GM21390 (cell line): ENCODE measurements at regions not wholly inside any gene's neighbourhood (a gene's known extent, or its start where the extent isn't known, plus 50 kb on each side); places are given as distances from the start of the nearest gene placed in this dataset.

Source experiments
- ATAC-seq: cut with Tn5 transposase; IDR thresholded peaks from one replicate; pipeline ENCODE4 v1.9.1; 2021; ENCODE audit not compliant: unreplicated experiment

DNA sequence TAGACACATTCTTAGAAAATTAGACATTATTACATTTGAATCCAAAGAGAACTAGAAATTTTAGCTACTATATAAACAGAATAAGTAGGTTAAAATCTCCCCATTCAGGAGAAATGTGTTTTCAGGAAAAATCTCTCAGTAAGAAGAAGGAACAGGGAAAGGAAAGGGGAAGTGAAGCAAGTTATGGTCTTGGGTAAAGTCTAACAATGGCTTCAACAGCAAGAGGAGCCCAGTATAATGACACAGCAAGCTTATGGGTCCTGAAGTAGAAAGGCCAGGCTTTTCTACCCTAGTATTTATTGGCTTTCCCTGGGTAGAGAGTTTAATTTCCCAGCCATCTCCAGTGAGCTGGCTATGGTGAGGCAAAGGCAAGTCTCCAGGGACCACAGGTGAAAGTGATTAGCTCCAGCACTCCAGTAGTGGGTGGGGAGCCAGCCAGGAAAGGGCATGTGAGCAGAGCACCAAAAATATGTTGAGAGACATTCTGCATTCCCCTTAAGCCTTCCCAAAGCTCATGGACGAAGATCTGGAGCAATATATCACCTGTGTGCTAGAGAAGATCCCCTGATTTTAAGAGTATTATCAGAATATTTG, 981.7 kb downstream of the NR2F1-AS1 start:
- no peak for ATAC-seq

DNA sequence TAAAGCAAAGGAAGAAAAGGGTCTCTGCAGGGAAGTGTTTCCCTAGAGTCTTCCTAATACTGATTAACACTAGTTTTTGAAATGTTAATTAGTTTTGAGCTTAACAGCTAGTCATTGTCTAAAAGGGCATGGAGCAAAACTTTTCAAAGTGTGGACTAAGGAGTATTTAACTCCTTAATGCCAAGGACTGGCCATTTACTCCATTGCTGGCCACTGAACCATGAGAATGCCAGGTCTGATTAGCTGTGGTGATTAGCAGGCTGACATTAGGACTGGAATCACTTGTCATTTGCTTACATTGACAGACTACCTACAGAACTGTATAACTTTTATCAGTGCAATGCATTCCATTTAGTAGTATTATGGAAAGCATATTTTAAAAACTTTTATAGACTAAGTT, 987.0 kb downstream of the NR2F1-AS1 start:
- ATAC-seq, result no peak

DNA sequence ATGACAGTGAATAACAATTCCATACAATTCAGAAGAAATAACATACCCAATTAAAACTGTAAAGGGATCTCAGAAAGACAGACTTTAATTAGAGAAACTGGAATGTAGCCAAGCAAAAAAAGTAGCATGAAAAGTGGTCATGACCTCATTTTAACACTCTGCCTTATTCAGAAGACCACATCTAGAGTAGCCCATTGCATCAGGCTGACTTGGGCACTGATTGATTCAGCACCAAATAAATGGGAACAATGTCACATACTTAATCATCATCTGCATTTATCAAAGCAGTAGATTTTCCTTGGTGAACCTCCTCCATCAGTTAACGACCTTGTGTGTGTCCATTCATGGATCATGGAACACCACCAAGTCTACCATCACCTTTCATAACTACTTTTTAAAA, 992.1 kb downstream of the NR2F1-AS1 start:
- no peak for ATAC-seq

DNA sequence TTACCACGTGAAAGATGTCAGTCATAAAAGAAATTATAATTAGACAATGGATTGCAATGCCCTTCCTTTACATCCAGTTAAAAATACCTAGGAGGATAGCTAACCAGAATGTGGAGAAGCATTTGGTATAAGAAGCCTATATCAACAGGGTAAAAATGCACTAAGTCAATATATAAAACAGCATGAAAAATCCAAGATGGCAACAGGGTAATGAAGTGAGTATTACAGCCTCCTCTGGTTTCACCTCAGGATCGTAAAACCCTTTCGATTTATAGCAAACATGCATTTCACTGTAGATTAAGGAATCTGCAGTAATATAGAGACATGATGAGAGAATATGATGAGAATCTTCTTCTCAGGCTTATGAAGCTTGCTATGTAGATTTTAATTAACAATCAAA, 999.3 kb downstream of the NR2F1-AS1 start:
- no peak for ATAC-seq

DNA sequence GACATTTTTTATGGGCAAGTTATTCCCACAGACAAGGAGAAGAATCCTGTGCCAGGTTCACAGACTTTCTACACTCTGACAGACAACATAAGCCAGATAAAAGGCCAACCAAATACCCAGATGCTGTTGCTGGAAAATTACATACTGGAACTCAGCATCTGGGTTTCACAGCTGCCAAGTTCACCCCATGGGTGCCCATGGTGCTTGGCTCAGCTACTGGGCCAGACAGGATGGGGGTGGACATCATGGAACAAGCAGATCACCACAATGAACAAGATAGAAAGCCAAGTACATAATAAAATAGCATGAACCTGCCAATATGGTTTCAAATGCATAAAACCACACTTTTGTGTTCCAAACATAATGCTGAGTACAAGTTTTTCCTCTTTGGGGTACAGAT, 999.8 kb downstream of the NR2F1-AS1 start:
- ATAC-seq, result no peak

DNA sequence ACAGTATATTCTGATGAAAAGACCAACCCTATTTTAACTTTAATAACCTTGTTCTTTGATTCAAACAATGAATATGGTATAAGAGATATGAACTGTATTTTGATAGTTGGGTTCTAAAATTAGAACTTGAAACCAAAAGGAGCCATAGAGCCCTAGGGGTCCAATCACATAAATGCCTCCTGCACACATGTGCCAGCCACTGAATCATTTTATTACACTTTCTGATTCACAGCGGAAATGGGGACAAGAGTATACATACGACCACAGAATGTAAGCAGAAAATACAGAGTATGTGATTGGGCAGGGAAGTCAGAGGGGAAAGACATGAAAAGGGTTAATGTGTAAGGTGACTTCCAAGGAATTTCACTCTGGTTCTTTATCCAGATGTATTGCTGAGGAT, 1000.2 kb downstream of the NR2F1-AS1 start:
- ATAC-seq, result no peak

DNA sequence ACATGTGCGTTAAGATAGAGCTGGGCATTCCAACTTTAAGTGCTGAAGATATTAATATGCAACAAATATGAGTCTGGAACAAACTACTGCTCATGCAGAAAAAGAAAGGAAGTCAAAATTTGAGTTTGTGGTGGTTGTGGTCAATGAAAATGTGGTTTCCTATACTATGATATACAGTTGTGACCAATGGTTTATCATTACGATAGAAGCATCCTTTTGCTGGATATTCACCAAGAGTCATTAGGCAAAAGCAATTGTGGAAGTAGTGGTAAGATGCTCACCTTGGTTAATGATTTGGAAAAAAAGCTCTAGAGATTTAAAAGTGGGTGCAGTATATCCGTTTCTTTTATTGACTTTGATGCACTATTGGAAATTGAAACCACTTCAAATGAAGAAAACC, 1007.0 kb downstream of the NR2F1-AS1 start:
- ATAC-seq, result no peak

DNA sequence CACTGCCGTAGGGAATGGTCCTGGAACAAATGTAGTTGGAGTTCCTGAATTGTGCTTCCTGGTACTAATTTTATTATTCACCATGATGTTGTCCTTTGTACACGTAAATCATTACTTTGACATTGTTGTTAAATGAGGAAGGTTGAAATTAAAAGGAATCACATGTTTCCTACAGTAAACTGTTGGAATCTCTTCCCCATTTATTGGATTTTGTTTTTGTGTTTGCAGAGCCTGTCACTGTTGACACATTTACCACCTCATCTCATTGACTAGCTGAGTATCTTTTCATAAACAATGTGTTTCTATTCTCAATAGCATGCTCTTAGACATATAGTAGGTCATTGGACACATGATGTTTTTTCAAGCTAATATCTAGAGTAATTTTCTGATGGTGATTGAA, 1012.5 kb downstream of the NR2F1-AS1 start:
- ATAC-seq, result no peak

DNA sequence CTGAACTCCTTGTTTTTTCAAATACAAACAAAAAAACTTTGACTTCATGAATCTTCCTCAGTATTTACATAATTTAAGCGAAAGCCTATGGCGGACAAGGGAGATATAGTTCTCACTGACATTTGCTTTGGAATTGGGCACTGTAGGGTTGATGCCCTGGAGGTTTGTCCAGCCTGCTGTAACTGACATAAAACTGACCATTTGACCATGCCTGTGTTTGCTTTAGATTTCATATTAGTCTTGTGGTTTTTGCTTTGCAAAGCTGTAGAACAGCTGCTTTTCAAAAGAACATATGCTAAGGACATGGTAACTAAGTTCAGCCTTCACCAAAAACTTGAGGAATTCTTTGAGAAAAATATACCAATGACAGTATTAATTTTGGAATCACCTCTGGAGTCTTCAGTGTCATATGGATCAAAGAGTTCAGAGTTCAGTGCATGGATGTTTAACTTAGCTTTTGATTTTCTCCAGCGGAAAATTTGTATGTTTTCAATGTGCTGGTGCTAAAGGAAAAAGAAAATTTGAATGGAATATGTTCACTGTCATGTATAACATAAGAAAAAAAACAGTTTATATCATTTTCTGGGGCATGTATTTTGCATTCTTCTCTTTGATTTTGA, 1013.1 kb downstream of the NR2F1-AS1 start:
- no peak for ATAC-seq

DNA sequence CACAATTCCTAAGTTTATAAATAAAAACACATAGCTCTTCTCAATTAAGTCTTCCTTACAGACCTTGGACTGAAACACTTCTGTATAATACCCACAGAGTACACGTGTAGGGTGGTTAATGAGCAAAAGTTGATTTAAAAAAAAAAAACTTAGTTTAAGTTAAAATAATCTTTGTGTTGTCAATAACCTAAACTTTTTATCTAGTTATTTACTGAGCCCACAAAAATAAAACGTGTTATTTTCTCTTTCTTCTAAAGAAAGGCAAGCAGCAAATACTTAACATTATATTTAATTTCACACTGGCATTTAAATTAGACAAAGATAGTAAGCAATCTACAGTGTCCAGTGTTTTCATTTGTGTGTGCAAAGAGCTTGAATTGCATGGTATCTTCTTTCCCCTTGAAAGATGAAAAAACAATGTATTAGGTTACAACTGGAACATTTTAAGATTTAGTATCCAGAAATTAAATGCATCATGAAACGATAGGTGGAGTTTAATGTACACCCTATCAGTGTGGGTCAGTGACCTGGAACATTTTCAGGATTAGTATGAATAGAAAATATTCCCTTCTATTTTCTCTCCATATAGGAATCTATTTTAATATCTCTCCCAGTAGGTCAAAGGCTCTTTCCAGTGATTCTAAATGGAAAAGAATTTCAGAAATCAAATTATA, 1014.8 kb downstream of the NR2F1-AS1 start:
- ATAC-seq, result no peak

DNA sequence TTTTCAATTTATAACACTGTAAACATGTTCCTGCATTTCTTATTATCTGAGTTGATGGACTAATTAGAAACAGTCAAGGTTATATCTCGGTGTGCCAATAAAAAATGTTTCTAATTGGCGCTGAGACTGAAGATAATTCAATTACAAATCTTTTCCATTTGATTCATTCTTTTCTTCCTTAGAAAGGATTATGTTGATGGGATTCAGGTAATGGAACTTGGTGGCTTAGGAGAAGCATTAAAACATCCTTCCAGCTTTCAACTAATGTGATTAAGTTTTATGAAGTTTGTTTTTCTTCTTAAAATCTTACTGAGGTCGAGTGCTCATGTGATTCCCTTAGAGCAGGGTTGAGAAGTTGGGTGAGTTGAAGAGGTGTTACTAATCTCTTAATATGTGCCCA, 1015.3 kb downstream of the NR2F1-AS1 start:
- ATAC-seq, result no peak

DNA sequence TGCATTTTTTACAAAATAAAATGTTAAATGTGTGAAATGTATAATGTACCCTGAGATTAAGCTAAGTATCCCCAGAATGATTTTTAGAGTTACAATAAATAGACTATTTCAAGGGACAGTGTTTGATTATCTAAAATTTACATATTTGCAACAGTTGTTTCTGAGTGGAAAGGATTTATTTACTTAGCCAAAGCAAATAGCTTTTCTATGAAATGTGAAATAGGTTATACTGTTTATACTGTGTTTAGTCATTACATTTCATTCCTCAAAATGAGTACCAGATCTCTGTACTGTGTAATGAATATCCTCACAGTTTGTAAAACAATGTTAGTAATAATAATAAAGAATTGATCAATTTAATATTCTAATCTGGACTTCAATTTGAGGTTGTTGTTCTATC, 1019.0 kb downstream of the NR2F1-AS1 start:
- ATAC-seq, result no peak

DNA sequence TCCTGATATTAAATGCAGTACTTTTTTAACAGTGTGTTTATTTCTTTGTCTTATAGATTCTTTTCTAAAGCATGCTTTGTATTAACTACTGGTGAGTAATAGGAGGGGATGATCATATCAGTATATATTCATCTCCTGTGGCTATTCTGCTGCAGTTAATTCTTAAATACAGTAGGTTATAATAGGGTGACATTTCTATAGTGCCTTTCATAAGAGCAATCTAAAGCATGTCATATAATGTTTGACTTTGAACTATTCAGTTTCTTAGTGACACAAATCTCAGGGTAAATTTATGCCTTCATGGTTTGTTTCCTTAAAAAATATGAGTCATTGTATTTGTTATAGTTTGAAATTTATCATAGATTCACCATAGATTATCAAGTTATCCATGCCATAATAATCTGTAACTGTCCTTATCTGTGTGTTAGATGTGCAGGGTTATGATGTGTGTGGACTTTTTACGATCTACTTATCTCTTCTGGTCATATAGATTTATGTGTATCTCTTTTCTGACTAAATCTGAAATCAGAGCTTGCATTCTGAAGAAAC, 1019.5 kb downstream of the NR2F1-AS1 start:
- ATAC-seq, result no peak

DNA sequence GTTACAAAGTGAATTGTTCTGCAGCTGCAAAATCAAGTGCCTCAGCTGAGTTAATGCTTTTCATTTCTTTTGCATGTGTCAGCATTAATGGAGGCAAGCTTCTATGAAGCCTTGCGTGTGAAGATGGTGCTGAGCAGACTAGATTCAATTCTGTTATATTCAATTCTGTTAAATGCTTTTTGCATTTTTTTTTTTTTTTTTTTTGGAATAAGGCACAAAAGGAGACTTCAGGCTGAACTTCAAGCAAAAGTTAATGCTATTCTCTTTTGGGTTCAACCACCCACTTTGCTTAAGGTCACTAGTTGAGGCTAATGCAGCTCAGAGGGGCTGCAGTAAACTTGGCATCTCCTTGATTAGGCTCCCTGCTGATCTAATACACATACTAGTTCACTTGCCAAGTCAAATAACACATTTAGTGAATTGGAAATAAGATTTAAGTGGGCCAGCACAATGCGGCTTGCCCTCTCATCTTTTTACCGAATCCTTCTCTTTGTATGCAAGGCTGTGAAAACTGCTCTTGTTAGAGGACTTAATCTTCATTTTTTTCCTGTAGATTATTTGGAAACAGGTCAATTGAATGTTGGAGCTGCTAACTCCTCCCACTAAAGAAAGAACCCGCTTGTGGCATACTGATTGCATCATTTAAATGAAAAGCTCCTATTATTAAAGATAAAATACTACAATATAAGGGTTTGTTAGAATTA, 1020.2 kb downstream of the NR2F1-AS1 start:
- no peak for ATAC-seq

DNA sequence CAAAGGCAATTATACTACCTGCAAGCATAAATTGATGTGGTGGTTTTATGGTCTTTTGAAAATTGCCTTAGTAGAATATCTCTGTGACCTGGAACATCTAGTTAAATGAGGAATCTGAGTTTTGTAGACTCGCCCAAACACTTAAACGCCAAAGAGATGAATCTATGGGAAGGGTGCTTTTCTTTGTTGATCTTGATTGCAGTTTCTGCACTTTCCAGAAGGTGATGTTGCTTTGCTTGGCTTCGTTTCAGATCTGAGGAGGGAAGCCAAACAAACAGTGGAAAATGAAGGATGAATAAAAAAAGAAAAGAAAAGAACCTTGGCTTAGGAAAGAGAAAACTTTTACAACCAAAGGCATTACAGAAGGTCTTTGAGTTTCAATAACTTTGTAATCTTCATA, 1021.2 kb downstream of the NR2F1-AS1 start:
- no peak for ATAC-seq

DNA sequence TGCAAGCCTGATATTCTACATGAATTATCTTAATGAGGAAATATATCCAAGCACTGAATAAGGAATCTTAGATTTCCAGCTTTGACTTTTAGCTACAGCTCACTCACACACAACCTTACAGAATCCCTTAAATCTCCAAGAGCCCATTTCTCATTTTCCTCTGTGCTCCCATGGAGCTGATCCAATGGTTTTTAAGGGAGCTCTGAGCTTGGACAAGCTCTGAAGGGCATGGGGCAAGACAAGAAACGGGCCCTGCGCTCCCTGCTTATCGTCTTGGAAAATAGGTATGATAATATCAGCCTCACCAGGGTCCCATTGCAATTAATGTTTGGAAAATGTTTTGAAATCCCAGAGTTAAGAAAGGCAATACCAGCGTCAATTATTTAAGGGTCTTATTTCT, 1021.7 kb downstream of the NR2F1-AS1 start:
- ATAC-seq, result no peak

DNA sequence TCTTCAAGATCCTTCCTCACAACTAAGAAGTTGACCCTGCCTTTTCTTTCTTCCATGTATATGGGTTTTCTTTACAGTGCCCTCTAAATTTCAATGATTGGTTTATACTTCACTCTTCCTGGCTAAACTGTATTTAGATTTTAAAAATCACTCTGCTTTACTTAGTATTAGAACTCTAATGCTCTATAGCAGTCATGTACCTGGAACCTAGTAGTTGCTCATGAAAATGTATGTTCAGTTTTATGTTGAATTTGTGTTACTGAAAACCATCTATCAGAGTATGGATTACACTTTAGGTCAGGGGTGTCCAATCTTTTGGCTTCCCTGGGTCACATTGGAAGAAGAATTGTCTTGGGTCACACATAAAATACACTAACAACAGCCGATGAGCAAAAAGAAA, 1024.3 kb downstream of the NR2F1-AS1 start:
- no peak for ATAC-seq

DNA sequence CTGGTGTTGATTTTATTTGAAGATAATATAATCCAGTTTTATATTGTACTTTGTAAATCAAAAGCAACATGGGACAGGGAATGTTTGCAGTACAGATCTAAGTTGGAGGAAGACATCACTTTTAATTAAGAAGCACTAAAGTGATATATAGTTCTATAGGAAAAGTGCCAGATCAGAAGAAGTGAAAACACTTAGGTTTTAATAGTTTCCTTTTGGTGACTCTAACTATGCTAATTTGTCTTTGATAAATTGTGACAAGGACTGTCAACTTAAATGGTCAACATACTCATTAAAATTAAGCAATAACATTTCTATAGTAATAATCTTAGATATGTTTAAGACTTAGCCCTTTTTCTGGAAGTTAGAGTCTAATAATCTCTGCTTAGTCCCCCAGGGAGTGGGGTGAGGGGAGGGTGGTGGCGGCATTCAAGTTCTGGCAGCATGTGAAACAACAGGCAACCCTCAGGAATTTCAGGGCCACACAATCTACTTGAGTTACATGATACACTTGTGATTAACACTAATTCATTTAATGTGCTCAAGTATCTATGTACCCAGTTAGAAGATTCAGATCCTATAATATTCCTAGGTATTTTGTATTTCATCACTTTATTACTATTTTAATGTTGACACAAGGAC, 1026.5 kb downstream of the NR2F1-AS1 start:
- ATAC-seq, result no peak

DNA sequence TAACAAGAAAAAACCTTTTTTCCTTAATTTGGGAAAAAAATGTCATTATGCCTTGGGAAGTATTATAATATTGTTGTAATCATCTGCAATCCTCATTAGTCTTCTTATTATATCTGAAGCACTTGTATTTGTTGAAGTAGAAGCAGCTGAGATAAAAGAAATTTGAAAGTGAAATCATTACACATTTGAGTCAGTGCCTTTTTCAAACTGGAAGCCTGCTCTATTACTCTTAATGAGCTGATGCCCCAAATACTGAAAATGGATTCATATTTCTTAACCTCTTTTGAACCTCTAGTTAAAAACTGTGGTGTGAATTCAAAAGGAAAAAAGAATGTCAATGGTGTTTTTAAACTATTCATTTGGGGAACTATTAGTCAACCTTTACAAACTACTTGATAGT, 1027.7 kb downstream of the NR2F1-AS1 start:
- ATAC-seq, result no peak

DNA sequence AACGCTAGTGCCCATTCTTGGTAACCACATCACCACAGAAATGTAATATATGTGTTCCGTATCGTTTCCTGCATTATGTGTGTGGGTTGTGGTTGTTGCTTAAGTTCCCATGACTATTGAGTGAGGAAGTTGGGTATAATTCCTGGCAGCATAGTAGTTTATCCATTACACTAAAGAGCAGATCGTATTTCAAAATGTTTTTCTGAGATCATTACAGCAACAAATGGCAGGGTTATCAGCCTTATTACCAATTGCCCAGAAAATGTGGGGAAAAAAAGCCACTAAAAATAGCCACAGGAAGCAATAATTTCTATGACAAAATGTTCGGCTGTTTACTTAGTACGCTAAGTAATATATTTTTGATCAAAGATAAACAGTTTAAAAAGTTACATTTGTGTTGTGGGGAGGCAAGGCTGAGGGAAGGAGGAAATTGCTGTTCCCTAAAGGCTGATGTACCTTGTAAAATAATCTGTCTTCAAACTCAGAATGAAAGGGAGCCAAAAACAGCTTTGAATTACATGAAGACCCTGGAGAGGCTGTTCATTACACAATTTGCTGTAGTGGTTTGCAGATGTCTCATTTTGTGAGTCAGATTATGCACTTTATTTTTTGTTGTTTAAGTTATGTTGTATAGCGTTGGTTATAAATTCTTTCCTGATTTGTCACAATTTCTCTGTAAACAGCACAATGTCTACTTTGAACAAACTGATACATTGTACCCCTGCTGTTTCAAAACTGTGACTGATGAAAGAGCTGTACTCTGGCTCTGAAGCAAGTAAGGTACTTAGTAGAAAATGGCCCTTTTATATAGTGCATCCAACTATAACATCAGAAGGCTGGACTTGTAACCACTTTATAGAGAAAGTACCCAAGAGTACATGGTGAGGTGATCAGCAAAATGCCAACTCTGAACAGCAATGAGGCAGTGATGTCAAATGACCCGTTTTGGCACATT, 1028.5 kb downstream of the NR2F1-AS1 start:
- ATAC-seq, result no peak
